HEK293 (cell line): ENCODE measurements at regions not wholly inside any gene's neighbourhood (a gene's known extent, or its start where the extent isn't known, plus 50 kb on each side); places are given as distances from the start of the nearest gene placed in this dataset.

Experiments
- CTCF ChIA-PET: fragments of 350-600 bp; formaldehyde crosslinking; extraction: SDS; loops from one replicate; lab custom pipeline; 2021; ENCODE audit warnings: antibody characterized with exemption; lab: Yijun Ruan, JAX
- POLR2A ChIA-PET: fragments of 300-600 bp; formaldehyde crosslinking; extraction: SDS; loops from one replicate; lab custom pipeline; 2020; ENCODE audit warnings: antibody characterized with exemption, inconsistent platforms; lab: Yijun Ruan, JAX
- H3K27ac ChIP-seq: fragments of 200-500 bp; sonication (Bioruptor generic); 2 replicates; pipeline ENCODE4 v1.5.1; 2014; ENCODE audit warnings: low read depth, low read length, control low read depth, inconsistent platforms; ENCODE audit errors: extremely low read depth
- H3K36me3 ChIP-seq, 2 experiments: fragments of 200-500 bp in 1 of 2; sonication (Bioruptor generic) in 1 of 2; 1 replicate in 1 of 2; 2 replicates in 1 of 2; pipeline ENCODE4 v1.5.1; 2014 to 2017; ENCODE audit warnings: inconsistent platforms in 2 of 2, low read length in 2 of 2; ENCODE audit not compliant: control insufficient read depth in 2 of 2, insufficient read depth in 1 of 2
- H3K4me1 ChIP-seq: fragments of 200-500 bp; sonication (Bioruptor generic); 2 replicates; pipeline ENCODE4 v1.5.1; 2014; ENCODE audit warnings: mild to moderate bottlenecking, low read length, inconsistent platforms; ENCODE audit not compliant: control insufficient read depth, insufficient read depth
- H3K4me3 ChIP-seq: 2 replicates; pipeline ENCODE4 v1.5.1; 2011; ENCODE audit warnings: low read depth, mild to moderate bottlenecking, control low read depth, low read length, moderate library complexity
- H3K9me3 ChIP-seq: fragments of 200-500 bp; sonication (Bioruptor generic); 2 replicates; pipeline ENCODE4 v1.5.1; 2014; ENCODE audit warnings: low read depth, low read length, inconsistent platforms; ENCODE audit not compliant: control insufficient read depth, insufficient read depth
- ATF2 ChIP-seq: fragments of 450-650 bp; formaldehyde crosslinking; IDR thresholded peaks from 2 replicates; pipeline ENCODE4 v1.5.1; 2016; ENCODE audit warnings: missing biosample characterization, missing genetic modification characterization, low read depth
- GFI1B ChIP-seq: fragments of 450-650 bp; formaldehyde crosslinking; IDR thresholded peaks from 2 replicates; pipeline ENCODE4 v1.5.1; 2016; ENCODE audit warnings: missing biosample characterization, missing genetic modification characterization
- HIC1 ChIP-seq: fragments of 450-650 bp; formaldehyde crosslinking; IDR thresholded peaks from 2 replicates; pipeline ENCODE4 v1.5.1; 2016; ENCODE audit warnings: missing biosample characterization, missing genetic modification characterization
- KLF1 ChIP-seq: fragments of 450-650 bp; formaldehyde crosslinking; IDR thresholded peaks from 2 replicates; pipeline ENCODE4 v1.5.1; 2016; ENCODE audit warnings: missing biosample characterization, missing genetic modification characterization
- PRDM6 ChIP-seq: fragments of 450-650 bp; formaldehyde crosslinking; IDR thresholded peaks from 2 replicates; pipeline ENCODE4 v1.5.1; 2017; ENCODE audit warnings: missing biosample characterization, missing genetic modification characterization
- YY2 ChIP-seq: fragments of 450-650 bp; formaldehyde crosslinking; IDR thresholded peaks from 2 replicates; pipeline ENCODE4 v1.5.1; 2016; ENCODE audit warnings: missing biosample characterization, missing genetic modification characterization
- ZBTB8A ChIP-seq: fragments of 450-650 bp; formaldehyde crosslinking; IDR thresholded peaks from 2 replicates; pipeline ENCODE4 v1.5.1; 2016; ENCODE audit warnings: missing biosample characterization, missing genetic modification characterization
- ZEB2 ChIP-seq: fragments of 450-650 bp; formaldehyde crosslinking; IDR thresholded peaks from 2 replicates; pipeline ENCODE4 v1.5.1; 2016; ENCODE audit warnings: missing biosample characterization, missing genetic modification characterization
- ZFP69B ChIP-seq: fragments of 450-650 bp; formaldehyde crosslinking; IDR thresholded peaks from 2 replicates; pipeline ENCODE4 v1.5.1; 2016; ENCODE audit warnings: missing biosample characterization, missing genetic modification characterization
- ZIC2 ChIP-seq: fragments of 450-650 bp; formaldehyde crosslinking; IDR thresholded peaks from 2 replicates; pipeline ENCODE4 v1.5.1; 2016; ENCODE audit warnings: missing biosample characterization, missing genetic modification characterization
- ZNF155 ChIP-seq: fragments of 450-650 bp; formaldehyde crosslinking; IDR thresholded peaks from 2 replicates; pipeline ENCODE4 v1.5.1; 2016; ENCODE audit warnings: missing biosample characterization, missing genetic modification characterization
- ZNF16 ChIP-seq: fragments of 450-650 bp; formaldehyde crosslinking; IDR thresholded peaks from 2 replicates; pipeline ENCODE4 v1.5.1; 2016; ENCODE audit warnings: low read depth, missing biosample characterization, missing genetic modification characterization
- ZNF211 ChIP-seq: fragments of 450-650 bp; formaldehyde crosslinking; IDR thresholded peaks from 2 replicates; pipeline ENCODE4 v1.5.1; 2016; ENCODE audit warnings: low read depth, missing biosample characterization, missing genetic modification characterization
- ZNF274 ChIP-seq, 2 experiments: fragments of 200-500 bp in 1 of 2; fragments of 450-650 bp in 1 of 2; sonication (Bioruptor generic) in 1 of 2; formaldehyde crosslinking in 1 of 2; IDR thresholded peaks; 2 replicates each; pipeline versions ENCODE4 v1.5.1 to v1.6.1; 2014 to 2016; ENCODE audit warnings: borderline replicate concordance in 1 of 2, inconsistent platforms in 1 of 2, low read length in 1 of 2, missing biosample characterization in 1 of 2, missing genetic modification characterization in 1 of 2
- ZNF280D ChIP-seq: fragments of 450-650 bp; formaldehyde crosslinking; IDR thresholded peaks from 2 replicates; pipeline ENCODE4 v1.5.1; 2016; ENCODE audit warnings: missing biosample characterization, missing genetic modification characterization
- ZNF433 ChIP-seq: fragments of 450-650 bp; formaldehyde crosslinking; IDR thresholded peaks from 2 replicates; pipeline ENCODE4 v1.5.1; 2016; ENCODE audit warnings: missing biosample characterization, missing genetic modification characterization, low read depth
- ZNF449 ChIP-seq: fragments of 450-650 bp; formaldehyde crosslinking; IDR thresholded peaks from 2 replicates; pipeline ENCODE4 v1.5.1; 2017; ENCODE audit warnings: missing biosample characterization, mild to moderate bottlenecking, missing genetic modification characterization, moderate library complexity
- ZNF513 ChIP-seq: fragments of 450-650 bp; IDR thresholded peaks from 2 replicates; pipeline ENCODE4 v1.5.1; 2018; ENCODE audit warnings: missing biosample characterization, missing genetic modification characterization
- ZNF529 ChIP-seq: fragments of 450-650 bp; formaldehyde crosslinking; IDR thresholded peaks from 2 replicates; pipeline ENCODE4 v1.5.1; 2017; ENCODE audit warnings: missing genetic modification characterization, missing biosample characterization; ENCODE audit not compliant: insufficient replicate concordance
- ZNF548 ChIP-seq: fragments of 450-650 bp; formaldehyde crosslinking; IDR thresholded peaks from 2 replicates; pipeline ENCODE4 v1.5.1; 2016; ENCODE audit warnings: missing biosample characterization, missing genetic modification characterization
- ZNF792 ChIP-seq: fragments of 450-650 bp; formaldehyde crosslinking; IDR thresholded peaks from 2 replicates; pipeline ENCODE4 v1.5.1; 2016; ENCODE audit warnings: missing biosample characterization, missing genetic modification characterization
- ZSCAN5A ChIP-seq: fragments of 450-650 bp; formaldehyde crosslinking; IDR thresholded peaks from 2 replicates; pipeline ENCODE4 v1.5.1; 2016; ENCODE audit warnings: missing biosample characterization, missing genetic modification characterization

- no peak overlapping the region for H3K27ac ChIP-seq
- no peaks in the 10 kb centered on the region for H3K9me3 ChIP-seq
- ChIA-PET POLR2A (no interaction called here), CTCF (no interaction called here)
- no peaks in the 10 kb centered on the region for H3K4me1 ChIP-seq
- no peak for TF ChIP-seq ATF2 (tag by site-specific recombination)
- TF ChIP-seq ZNF529 (tag by site-specific recombination) = no peak
- TF ChIP-seq ZEB2 (tag by site-specific recombination) = no peak
- no peak for TF ChIP-seq ZIC2
- no peak for TF ChIP-seq ZNF280D (tag by site-specific recombination)
- no peak for TF ChIP-seq ZBTB8A
- no peak for TF ChIP-seq ZNF513 (tag by site-specific recombination)
- TF ChIP-seq ZNF274 (IDR thresholded peaks at IDR 0.05; ENCODE audit: low read length) = no peak
- no peak for TF ChIP-seq ZNF274 (tag by site-specific recombination; IDR thresholded peaks at IDR 0.05; ENCODE audit: borderline replicate concordance)
- no peak overlapping the region for H3K4me3 ChIP-seq
- no peaks in the 10 kb centered on the region for H3K36me3 ChIP-seq
Measured at GRCh38 chr18:67973916-67974315, 457.4 kb upstream of the DSEL start.

GRCh38 chr18:67969458-67969857 is 452.9 kb upstream of the DSEL start:
- POLR2A ChIA-PET = no interaction called here
- no peaks in the 10 kb centered on the region for H3K36me3 ChIP-seq
- no peak overlapping the region for H3K4me3 ChIP-seq
- no peaks in the 10 kb centered on the region for H3K9me3 ChIP-seq
- H3K27ac ChIP-seq = no peak overlapping the region
- CTCF ChIA-PET = interaction anchor here (0.7 kb wide), 1 partner anchor 353 kb away, joined by 3 read pairs; no protein-coding TSS in a partner anchor
- H3K4me1 ChIP-seq = no peaks in the 10 kb centered on the region
- TF ChIP-seq ZSCAN5A (tag by site-specific recombination) (no peak), GFI1B (tag by site-specific recombination) (no peak), HIC1 (tag by site-specific recombination) (no peak), PRDM6 (tag by site-specific recombination) (no peak), ZNF792 (tag by site-specific recombination) (no peak), YY2 (tag by site-specific recombination) (no peak), ZFP69B (no peak), ZNF16 (no peak), ZNF211 (tag by site-specific recombination) (no peak), ZNF548 (tag by site-specific recombination) (no peak), ZNF433 (tag by site-specific recombination) (no peak), KLF1 (tag by site-specific recombination) (no peak), ZNF449 (no peak), ZNF155 (tag by site-specific recombination) (no peak)
